ENCODE measurements at regions not wholly inside any gene's neighbourhood (a gene's known extent, or its start where the extent isn't known, plus 50 kb on each side); places are given as distances from the start of the nearest gene placed in this dataset.

DNA sequence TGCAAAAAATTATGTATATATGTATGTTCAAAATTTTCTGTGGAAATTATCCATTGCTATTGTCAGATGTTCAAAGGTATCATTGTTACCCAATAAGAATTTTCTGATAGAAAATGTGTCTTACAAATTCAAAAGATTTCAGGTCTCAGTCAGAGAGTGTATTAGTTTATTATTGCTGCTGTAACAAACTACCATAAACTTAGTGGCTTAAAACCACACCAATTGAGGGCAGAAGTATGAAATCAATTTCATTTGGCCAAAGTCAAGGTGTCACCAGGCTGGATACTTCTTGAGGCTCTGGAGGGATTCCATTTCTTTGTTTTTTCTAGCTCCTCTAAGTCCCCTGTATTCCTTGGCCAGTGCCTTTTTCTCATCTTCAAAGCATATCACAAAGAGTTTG lies 914.4 kb upstream of the ROBO1 start:
- Histone ChIP-seq H3K9ac (ENCODE audit: low read depth in 1 of 2, low read length in 2 of 2) (no peak overlapping the region), H3K36me3 (ENCODE audit: control insufficient read depth in 4 of 4, insufficient read depth in 3 of 4, low read depth in 1 of 4, low read length in 3 of 4) (no peaks in the 10 kb centered on the region), H3K4me1 (ENCODE audit: control insufficient read depth in 4 of 4, insufficient read depth in 4 of 4, low read length in 3 of 4) (no peaks in the 10 kb centered on the region), H3K27me3 (ENCODE audit: control insufficient read depth in 4 of 4, insufficient read depth in 4 of 4, low read length in 3 of 4) (peaks cover 0 to 5% (median 0%) of the 10 kb centered on the region in 4 donors), H3K27ac (ENCODE audit: low read depth in 1 of 2, low read length in 2 of 2) (no peak overlapping the region), H3K9me3 (ENCODE audit: control insufficient read depth in 4 of 4, low read length in 3 of 4) (peaks cover 0 to 7% (median 1%) of the 10 kb centered on the region in 4 donors), H3K4me3 (ENCODE audit: low read depth in 1 of 3, low read length in 3 of 3) (no peak overlapping the region)
- DNase-seq (ENCODE audit: low spot score), result no peak
- TF ChIP-seq YY1 (IDR thresholded peaks at IDR 0.05), result no peak
- TF ChIP-seq TAF1 (conservative IDR thresholded peaks at IDR 0.05), result no peak
- no peak for TF ChIP-seq JUND (IDR thresholded peaks at IDR 0.05)
- TF ChIP-seq RAD21 (IDR thresholded peaks at IDR 0.05), result no peak
- TF ChIP-seq, protein P1, sequence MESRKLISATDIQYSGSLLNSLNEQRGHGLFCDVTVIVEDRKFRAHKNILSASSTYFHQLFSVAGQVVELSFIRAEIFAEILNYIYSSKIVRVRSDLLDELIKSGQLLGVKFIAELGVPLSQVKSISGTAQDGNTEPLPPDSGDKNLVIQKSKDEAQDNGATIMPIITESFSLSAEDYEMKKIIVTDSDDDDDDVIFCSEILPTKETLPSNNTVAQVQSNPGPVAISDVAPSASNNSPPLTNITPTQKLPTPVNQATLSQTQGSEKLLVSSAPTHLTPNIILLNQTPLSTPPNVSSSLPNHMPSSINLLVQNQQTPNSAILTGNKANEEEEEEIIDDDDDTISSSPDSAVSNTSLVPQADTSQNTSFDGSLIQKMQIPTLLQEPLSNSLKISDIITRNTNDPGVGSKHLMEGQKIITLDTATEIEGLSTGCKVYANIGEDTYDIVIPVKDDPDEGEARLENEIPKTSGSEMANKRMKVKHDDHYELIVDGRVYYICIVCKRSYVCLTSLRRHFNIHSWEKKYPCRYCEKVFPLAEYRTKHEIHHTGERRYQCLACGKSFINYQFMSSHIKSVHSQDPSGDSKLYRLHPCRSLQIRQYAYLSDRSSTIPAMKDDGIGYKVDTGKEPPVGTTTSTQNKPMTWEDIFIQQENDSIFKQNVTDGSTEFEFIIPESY (IDR thresholded peaks at IDR 0.05), result no peak
- TF ChIP-seq, protein P2, sequence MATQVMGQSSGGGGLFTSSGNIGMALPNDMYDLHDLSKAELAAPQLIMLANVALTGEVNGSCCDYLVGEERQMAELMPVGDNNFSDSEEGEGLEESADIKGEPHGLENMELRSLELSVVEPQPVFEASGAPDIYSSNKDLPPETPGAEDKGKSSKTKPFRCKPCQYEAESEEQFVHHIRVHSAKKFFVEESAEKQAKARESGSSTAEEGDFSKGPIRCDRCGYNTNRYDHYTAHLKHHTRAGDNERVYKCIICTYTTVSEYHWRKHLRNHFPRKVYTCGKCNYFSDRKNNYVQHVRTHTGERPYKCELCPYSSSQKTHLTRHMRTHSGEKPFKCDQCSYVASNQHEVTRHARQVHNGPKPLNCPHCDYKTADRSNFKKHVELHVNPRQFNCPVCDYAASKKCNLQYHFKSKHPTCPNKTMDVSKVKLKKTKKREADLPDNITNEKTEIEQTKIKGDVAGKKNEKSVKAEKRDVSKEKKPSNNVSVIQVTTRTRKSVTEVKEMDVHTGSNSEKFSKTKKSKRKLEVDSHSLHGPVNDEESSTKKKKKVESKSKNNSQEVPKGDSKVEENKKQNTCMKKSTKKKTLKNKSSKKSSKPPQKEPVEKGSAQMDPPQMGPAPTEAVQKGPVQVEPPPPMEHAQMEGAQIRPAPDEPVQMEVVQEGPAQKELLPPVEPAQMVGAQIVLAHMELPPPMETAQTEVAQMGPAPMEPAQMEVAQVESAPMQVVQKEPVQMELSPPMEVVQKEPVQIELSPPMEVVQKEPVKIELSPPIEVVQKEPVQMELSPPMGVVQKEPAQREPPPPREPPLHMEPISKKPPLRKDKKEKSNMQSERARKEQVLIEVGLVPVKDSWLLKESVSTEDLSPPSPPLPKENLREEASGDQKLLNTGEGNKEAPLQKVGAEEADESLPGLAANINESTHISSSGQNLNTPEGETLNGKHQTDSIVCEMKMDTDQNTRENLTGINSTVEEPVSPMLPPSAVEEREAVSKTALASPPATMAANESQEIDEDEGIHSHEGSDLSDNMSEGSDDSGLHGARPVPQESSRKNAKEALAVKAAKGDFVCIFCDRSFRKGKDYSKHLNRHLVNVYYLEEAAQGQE (IDR thresholded peaks at IDR 0.05), result no peak
- TF ChIP-seq FOXA2 (IDR thresholded peaks at IDR 0.05), result no peak
- no peak for TF ChIP-seq GABPA (IDR thresholded peaks at IDR 0.05 in 1 of 2, conservative IDR thresholded peaks at IDR 0.05 in 1 of 2)
- TF ChIP-seq SP1 (IDR thresholded peaks at IDR 0.05), result no peak
- no peak for TF ChIP-seq NR2F2 (IDR thresholded peaks at IDR 0.05)
- TF ChIP-seq HNF4A (conservative IDR thresholded peaks at IDR 0.05), result no peak
- TF ChIP-seq EGR1 (IDR thresholded peaks at IDR 0.05; ENCODE audit: low read depth in 2 of 2), result no peak
- TF ChIP-seq FOXA1 (IDR thresholded peaks at IDR 0.05), result no peak
- TF ChIP-seq, protein P3, sequence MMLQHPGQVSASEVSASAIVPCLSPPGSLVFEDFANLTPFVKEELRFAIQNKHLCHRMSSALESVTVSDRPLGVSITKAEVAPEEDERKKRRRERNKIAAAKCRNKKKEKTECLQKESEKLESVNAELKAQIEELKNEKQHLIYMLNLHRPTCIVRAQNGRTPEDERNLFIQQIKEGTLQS (IDR thresholded peaks at IDR 0.05), result no peak
- TF ChIP-seq, protein P4, sequence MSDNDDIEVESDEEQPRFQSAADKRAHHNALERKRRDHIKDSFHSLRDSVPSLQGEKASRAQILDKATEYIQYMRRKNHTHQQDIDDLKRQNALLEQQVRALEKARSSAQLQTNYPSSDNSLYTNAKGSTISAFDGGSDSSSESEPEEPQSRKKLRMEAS (IDR thresholded peaks at IDR 0.05), result no peak
- TF ChIP-seq, protein P5, sequence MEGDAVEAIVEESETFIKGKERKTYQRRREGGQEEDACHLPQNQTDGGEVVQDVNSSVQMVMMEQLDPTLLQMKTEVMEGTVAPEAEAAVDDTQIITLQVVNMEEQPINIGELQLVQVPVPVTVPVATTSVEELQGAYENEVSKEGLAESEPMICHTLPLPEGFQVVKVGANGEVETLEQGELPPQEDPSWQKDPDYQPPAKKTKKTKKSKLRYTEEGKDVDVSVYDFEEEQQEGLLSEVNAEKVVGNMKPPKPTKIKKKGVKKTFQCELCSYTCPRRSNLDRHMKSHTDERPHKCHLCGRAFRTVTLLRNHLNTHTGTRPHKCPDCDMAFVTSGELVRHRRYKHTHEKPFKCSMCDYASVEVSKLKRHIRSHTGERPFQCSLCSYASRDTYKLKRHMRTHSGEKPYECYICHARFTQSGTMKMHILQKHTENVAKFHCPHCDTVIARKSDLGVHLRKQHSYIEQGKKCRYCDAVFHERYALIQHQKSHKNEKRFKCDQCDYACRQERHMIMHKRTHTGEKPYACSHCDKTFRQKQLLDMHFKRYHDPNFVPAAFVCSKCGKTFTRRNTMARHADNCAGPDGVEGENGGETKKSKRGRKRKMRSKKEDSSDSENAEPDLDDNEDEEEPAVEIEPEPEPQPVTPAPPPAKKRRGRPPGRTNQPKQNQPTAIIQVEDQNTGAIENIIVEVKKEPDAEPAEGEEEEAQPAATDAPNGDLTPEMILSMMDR (IDR thresholded peaks at IDR 0.05; ENCODE audit: low read depth, low read length, missing input control), result no peak
- TF ChIP-seq RXRA (IDR thresholded peaks at IDR 0.05), result no peak
- no peak for TF ChIP-seq HNF4G (IDR thresholded peaks at IDR 0.05)
